ENCODE measurements at regions not wholly inside any gene's neighbourhood (a gene's known extent, or its start where the extent isn't known, plus 50 kb on each side); places are given as distances from the start of the nearest gene placed in this dataset.

GRCh38 chr3:45277636-45278035 is 51.5 kb upstream of the TMEM158 start:
- CTCF ChIA-PET: no interaction called here
- no peaks in the 10 kb centered on the region for H3K9me3 ChIP-seq (ENCODE audit: control insufficient read depth, insufficient read depth, low read length)
- POLR2A ChIA-PET: no interaction called here
- TF ChIP-seq, protein P1, sequence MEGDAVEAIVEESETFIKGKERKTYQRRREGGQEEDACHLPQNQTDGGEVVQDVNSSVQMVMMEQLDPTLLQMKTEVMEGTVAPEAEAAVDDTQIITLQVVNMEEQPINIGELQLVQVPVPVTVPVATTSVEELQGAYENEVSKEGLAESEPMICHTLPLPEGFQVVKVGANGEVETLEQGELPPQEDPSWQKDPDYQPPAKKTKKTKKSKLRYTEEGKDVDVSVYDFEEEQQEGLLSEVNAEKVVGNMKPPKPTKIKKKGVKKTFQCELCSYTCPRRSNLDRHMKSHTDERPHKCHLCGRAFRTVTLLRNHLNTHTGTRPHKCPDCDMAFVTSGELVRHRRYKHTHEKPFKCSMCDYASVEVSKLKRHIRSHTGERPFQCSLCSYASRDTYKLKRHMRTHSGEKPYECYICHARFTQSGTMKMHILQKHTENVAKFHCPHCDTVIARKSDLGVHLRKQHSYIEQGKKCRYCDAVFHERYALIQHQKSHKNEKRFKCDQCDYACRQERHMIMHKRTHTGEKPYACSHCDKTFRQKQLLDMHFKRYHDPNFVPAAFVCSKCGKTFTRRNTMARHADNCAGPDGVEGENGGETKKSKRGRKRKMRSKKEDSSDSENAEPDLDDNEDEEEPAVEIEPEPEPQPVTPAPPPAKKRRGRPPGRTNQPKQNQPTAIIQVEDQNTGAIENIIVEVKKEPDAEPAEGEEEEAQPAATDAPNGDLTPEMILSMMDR (IDR thresholded peaks at IDR 0.05; ENCODE audit: low read depth, low read length): no peak
- no peak overlapping the region for H3K4me3 ChIP-seq (ENCODE audit: low read depth, low read length)
- H3K27me3 ChIP-seq (ENCODE audit: control insufficient read depth, insufficient read depth, low read length): peaks cover 6% of the 10 kb centered on the region
- DNase-seq (ENCODE audit: low read depth, low spot score): no peak
- H3K27ac ChIP-seq (ENCODE audit: low read depth, low read length): no peak overlapping the region

- Histone ChIP-seq H3K27ac (ENCODE audit: low read depth, low read length) (no peak overlapping the region), H3K4me3 (ENCODE audit: low read depth, low read length) (no peak overlapping the region), H3K9me3 (ENCODE audit: control insufficient read depth, insufficient read depth, low read length) (no peaks in the 10 kb centered on the region), H3K27me3 (ENCODE audit: control insufficient read depth, insufficient read depth, low read length) (peaks cover 19% of the 10 kb centered on the region)
- CTCF ChIA-PET: no interaction called here
- POLR2A ChIA-PET: no interaction called here
- no peak for DNase-seq (ENCODE audit: low read depth, low spot score)
- TF ChIP-seq, protein P1 (IDR thresholded peaks at IDR 0.05; ENCODE audit: low read depth, low read length): no peak
Observed at GRCh38 chr3:45280232-45280631, 54.1 kb upstream of the TMEM158 start.

GRCh38 chr3:45280971-45281370 is 54.9 kb upstream of the TMEM158 start:
- Histone ChIP-seq H3K4me3 (ENCODE audit: low read depth, low read length) (no peak overlapping the region), H3K27me3 (ENCODE audit: control insufficient read depth, insufficient read depth, low read length) (peaks cover 26% of the 10 kb centered on the region), H3K27ac (ENCODE audit: low read depth, low read length) (no peak overlapping the region), H3K9me3 (ENCODE audit: control insufficient read depth, insufficient read depth, low read length) (no peaks in the 10 kb centered on the region)
- CTCF ChIA-PET: no interaction called here
- POLR2A ChIA-PET: no interaction called here
- no peak for DNase-seq (ENCODE audit: low read depth, low spot score)
- TF ChIP-seq, protein P1 (IDR thresholded peaks at IDR 0.05; ENCODE audit: low read depth, low read length): no peak

DNA sequence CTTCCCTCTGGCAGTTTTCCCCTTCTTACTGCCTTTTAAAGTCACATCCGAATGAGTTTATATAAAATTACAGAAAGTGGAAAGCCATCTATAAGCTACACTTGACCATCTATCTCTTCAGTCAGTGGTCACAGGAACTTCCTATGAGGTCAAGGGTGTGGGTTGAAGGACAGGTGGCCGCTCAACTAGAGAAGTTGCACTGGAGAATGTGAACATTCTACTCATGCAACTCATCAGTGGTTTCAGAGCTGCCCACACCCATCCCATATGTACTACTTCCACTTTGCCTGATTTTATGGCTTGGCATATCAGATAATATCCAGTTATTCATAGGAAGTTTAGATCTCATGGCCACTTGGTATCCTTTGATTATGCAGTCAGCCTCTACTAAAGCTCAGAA is 57.4 kb upstream of the TMEM158 start:
- POLR2A ChIA-PET: interaction anchor here (0.6 kb wide), 1 partner anchor 26 kb away, joined by 8 read pairs; no protein-coding TSS in a partner anchor
- no peak overlapping the region for H3K27ac ChIP-seq (ENCODE audit: low read depth, low read length)
- peaks cover 5% of the 10 kb centered on the region; the same call in 1 of the 2 replicates for H3K9me3 ChIP-seq (ENCODE audit: control insufficient read depth, insufficient read depth, low read length)
- DNase-seq (ENCODE audit: low read depth, low spot score): no peak
- CTCF ChIA-PET: no interaction called here
- peaks cover 29% of the 10 kb centered on the region for H3K27me3 ChIP-seq (ENCODE audit: control insufficient read depth, insufficient read depth, low read length)
- no peak overlapping the region for H3K4me3 ChIP-seq (ENCODE audit: low read depth, low read length)
- TF ChIP-seq, protein P1 (IDR thresholded peaks at IDR 0.05; ENCODE audit: low read depth, low read length): no peak

DNA sequence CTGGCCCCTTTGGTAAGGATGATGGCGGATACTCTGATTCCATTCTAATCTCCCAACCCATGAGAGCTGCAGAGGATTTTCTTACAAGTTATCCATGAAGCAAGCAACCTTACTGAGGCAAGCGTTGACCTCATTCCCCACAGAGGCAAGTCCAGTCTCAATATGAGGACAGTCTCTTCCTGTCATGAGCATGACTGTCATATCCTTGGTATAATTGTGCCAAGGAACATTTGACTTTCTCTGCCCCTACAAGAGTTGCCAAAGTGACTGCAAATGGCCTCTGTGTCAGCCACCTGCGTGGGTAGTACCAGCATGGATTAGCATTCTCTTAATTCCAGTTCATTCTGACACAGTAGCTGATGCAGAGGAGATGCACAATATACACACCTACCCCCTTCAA is 71.2 kb upstream of the TMEM158 start:
- ChIA-PET POLR2A (no interaction called here), CTCF (no interaction called here)
- Histone ChIP-seq H3K27me3 (ENCODE audit: control insufficient read depth, insufficient read depth, low read length) (peaks cover 16% of the 10 kb centered on the region), H3K4me3 (ENCODE audit: low read depth, low read length) (no peak overlapping the region), H3K9me3 (ENCODE audit: control insufficient read depth, insufficient read depth, low read length) (peaks cover 7% of the 10 kb centered on the region; the same call in 1 of the 2 replicates), H3K27ac (ENCODE audit: low read depth, low read length) (no peak overlapping the region)
- TF ChIP-seq, protein P1 (IDR thresholded peaks at IDR 0.05; ENCODE audit: low read depth, low read length): no peak
- DNase-seq (ENCODE audit: low read depth, low spot score): no peak

Data from AG04450 (cell line).